ENCODE measurements at regions not wholly inside any gene's neighbourhood (a gene's known extent, or its start where the extent isn't known, plus 50 kb on each side); places are given as distances from the start of the nearest gene placed in this dataset.

DNA sequence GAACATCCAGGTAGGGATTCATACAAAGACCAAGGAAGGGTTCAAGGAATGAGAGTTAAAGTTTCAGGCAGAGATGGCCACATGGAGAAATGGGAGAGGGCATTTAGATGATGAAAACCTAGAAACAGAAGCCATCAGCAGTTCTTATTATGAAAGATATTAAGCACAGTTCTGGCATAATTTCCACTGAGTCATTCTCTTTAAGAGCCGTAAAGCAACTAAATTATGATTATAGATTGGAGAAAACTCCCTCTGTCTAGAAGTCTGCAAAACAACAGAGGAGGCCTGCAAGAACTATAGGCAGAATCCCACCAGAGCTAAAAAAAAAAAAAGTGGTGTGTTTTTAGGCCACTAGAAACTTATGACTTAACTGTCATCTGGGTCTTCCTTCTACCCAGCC is 157.1 kb upstream of the MPDZ start:
- TF ChIP-seq, protein P1, sequence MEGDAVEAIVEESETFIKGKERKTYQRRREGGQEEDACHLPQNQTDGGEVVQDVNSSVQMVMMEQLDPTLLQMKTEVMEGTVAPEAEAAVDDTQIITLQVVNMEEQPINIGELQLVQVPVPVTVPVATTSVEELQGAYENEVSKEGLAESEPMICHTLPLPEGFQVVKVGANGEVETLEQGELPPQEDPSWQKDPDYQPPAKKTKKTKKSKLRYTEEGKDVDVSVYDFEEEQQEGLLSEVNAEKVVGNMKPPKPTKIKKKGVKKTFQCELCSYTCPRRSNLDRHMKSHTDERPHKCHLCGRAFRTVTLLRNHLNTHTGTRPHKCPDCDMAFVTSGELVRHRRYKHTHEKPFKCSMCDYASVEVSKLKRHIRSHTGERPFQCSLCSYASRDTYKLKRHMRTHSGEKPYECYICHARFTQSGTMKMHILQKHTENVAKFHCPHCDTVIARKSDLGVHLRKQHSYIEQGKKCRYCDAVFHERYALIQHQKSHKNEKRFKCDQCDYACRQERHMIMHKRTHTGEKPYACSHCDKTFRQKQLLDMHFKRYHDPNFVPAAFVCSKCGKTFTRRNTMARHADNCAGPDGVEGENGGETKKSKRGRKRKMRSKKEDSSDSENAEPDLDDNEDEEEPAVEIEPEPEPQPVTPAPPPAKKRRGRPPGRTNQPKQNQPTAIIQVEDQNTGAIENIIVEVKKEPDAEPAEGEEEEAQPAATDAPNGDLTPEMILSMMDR (IDR thresholded peaks at IDR 0.05) = no peak
- TF ChIP-seq POLR2AphosphoS5 (IDR thresholded peaks at IDR 0.05) (no peak), POLR2A (IDR thresholded peaks at IDR 0.05; ENCODE audit: low read depth) (no peak), EP300 (IDR thresholded peaks at IDR 0.05) (no peak)

All from esophagus muscularis mucosa (tissue), 4 donors.